MG63 (cell line): ENCODE measurements at regions not wholly inside any gene's neighbourhood (a gene's known extent, or its start where the extent isn't known, plus 50 kb on each side); places are given as distances from the start of the nearest gene placed in this dataset.

Experiments
- DNase-seq: peaks from one replicate; pipeline ENCODE4 v3.0.0-alpha.2; 2020
- H3K27me3 ChIP-seq: fragments of 250-450 bp; sonication (Bioruptor Pico); 2 replicates; pipeline ENCODE4 v1.5.1; 2020; ENCODE audit warnings: mild to moderate bottlenecking, moderate library complexity
- H3K36me3 ChIP-seq: fragments of 250-450 bp; sonication (Bioruptor Pico); 2 replicates; pipeline ENCODE4 v1.5.1; 2020; ENCODE audit warnings: mild to moderate bottlenecking, moderate library complexity
- H3K4me3 ChIP-seq: fragments of 250-450 bp; sonication (Bioruptor Pico); 2 replicates; pipeline ENCODE4 v1.5.1; 2020; ENCODE audit warnings: mild to moderate bottlenecking, moderate library complexity
- H3K9me3 ChIP-seq: fragments of 250-450 bp; sonication (Bioruptor Pico); 2 replicates; pipeline ENCODE4 v1.5.1; 2020; ENCODE audit warnings: mild to moderate bottlenecking, moderate library complexity

- Histone ChIP-seq H3K4me3 (no peak overlapping the region), H3K27me3 (no peaks in the 10 kb centered on the region), H3K9me3 (no peaks in the 10 kb centered on the region), H3K36me3 (no peaks in the 10 kb centered on the region)
- DNase-seq: no peak
Observed at GRCh38 chr10:85542152-85542551, 824.4 kb downstream of the GRID1 start.

- Histone ChIP-seq H3K4me3 (no peak overlapping the region), H3K9me3 (no peaks in the 10 kb centered on the region), H3K36me3 (no peaks in the 10 kb centered on the region), H3K27me3 (no peaks in the 10 kb centered on the region)
- DNase-seq: no peak
Observed at GRCh38 chr10:85542936-85543730, 823.5 kb downstream of the GRID1 start.

- DNase-seq: no peak
Observed at GRCh38 chr10:85544956-85545355, 821.6 kb downstream of the GRID1 start.

DNA sequence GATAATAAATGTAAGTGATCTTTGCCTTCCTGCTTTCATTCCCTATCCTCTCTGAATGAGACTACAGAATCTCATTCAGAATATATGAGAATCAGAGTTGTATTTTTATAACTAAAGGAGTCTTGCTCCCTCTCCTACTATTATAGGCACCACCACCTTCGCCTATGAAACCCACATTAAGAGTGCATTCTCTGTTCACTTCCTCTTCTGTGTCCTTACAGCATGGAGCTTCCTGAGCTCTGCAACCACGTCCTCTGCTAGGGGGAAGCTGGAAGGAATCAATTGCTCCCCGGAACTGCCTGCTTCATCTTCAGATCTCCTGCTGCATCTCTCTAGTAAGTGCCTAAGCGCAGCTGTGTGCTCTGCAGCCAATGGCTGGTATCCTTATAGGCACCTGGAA, 820.7 kb downstream of the GRID1 start:
- no peak for DNase-seq
- Histone ChIP-seq H3K27me3 (peaks cover 5% of the 10 kb centered on the region), H3K4me3 (no peak overlapping the region), H3K36me3 (no peaks in the 10 kb centered on the region), H3K9me3 (no peaks in the 10 kb centered on the region)

More at GRCh38 chr10:85544956-85545355, 821.6 kb downstream of the GRID1 start:
- peaks cover 5% of the 10 kb centered on the region; the same call in 1 of the 2 replicates for H3K27me3 ChIP-seq
- H3K36me3 ChIP-seq: no peaks in the 10 kb centered on the region
- H3K4me3 ChIP-seq: no peak overlapping the region
- H3K9me3 ChIP-seq: no peaks in the 10 kb centered on the region

DNA sequence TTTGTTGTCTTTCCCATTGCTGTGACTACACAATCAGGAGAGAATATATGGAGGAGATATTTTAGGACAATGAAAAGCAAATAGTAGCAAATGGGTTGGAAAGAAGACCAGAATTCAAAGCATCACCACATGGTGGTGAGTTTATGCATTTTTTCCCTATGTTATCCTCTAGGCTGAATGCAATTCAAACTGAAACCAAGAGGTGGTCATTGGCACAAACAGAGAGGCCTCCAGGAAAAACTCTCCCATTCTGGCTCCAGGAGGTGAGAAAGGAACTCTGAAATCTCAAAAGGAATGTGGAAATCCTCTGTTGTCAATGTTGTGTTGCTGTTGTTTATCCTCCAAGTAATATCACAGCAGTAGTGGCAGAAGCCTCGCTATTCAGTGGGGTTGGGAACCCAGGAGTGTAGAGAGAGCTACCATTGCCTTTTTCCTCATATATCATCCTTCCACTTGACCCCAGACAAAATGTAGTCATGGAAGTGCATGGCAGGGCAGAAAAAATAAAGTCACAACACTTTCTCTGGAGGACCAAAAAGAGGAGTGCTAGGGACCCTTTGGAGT, 819.1 kb downstream of the GRID1 start:
- DNase-seq: no peak
- Histone ChIP-seq H3K36me3 (no peaks in the 10 kb centered on the region), H3K9me3 (no peaks in the 10 kb centered on the region), H3K27me3 (peaks cover 5% of the 10 kb centered on the region), H3K4me3 (no peak overlapping the region)

DNA sequence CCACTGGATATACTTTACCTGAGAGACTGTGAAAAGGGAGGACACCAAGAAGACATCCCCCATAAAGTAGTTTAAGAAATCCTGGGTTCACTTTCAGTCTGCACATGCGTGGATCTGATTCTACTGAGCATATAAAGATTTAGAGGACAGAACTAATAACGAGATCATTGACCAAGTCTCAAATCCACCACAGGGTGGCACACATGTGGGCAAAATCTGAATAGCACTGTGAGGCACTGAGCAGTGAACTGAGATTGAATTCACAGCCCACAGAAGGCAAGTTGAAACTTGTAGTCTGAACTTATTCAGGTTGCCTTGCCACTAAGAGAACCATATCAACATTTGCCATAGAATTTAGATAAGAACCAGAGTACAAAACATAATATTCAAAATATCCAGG, 818.6 kb downstream of the GRID1 start:
- DNase-seq: peak; percentile 19
- Histone ChIP-seq H3K36me3 (no peaks in the 10 kb centered on the region), H3K4me3 (no peak overlapping the region), H3K27me3 (peaks cover 5% of the 10 kb centered on the region), H3K9me3 (no peaks in the 10 kb centered on the region)
